Naive thymus-derived CD4-positive, alpha-beta T cell (primary cell): ENCODE measurements at regions not wholly inside any gene's neighbourhood (a gene's known extent, or its start where the extent isn't known, plus 50 kb on each side); places are given as distances from the start of the nearest gene placed in this dataset.
"Not testable (repeated sequence)": the region's sequence is repeated elsewhere in the genome, so short reads cannot be mapped to it uniquely, and the experiment has no call there.

ENCODE experiments used
- ATAC-seq: fragments of 150-1000 bp; cut with Tn5 transposase; 2 replicates; pipeline ENCODE4 v1.10.0; 2021; ENCODE audit warnings: mild to moderate bottlenecking, moderate library complexity
- CTCF ChIA-PET: fragments of 350-600 bp; sonication (Branson Sonifier 250); formaldehyde crosslinking; loops from one replicate; lab custom pipeline; 2021; ENCODE audit warnings: antibody characterized with exemption; lab: Charles Lee
- POLR2A ChIA-PET: fragments of 350-600 bp; sonication (Branson Sonifier 250); formaldehyde crosslinking; loops from one replicate; lab custom pipeline; 2021; ENCODE audit warnings: antibody characterized with exemption, inconsistent platforms; lab: Charles Lee
- DNase-seq, 9 donors: peaks; one replicate each; pipeline versions ENCODE4 v3.0.0 to v3.0.0-alpha.2; 2020 to 2022; ENCODE audit warnings: mixed read lengths in 1 of 9
- H3K27ac ChIP-seq: one replicate; pipeline ENCODE4 v1.7.0; 2013; ENCODE audit warnings: mild to moderate bottlenecking, low read depth, low read length, moderate library complexity
- H3K27me3 ChIP-seq, 2 donors: one replicate each; pipeline ENCODE4 v1.7.0; 2013; ENCODE audit warnings: low read length in 2 of 2, mild to moderate bottlenecking in 2 of 2, moderate library complexity in 2 of 2; ENCODE audit not compliant: control insufficient read depth in 2 of 2, insufficient read depth in 2 of 2
- H3K36me3 ChIP-seq, 3 experiments: 1 replicate in 2 of 3; 2 replicates in 1 of 3; pipeline ENCODE4 v1.7.0; 2013; ENCODE audit warnings: low read length in 3 of 3, mild to moderate bottlenecking in 3 of 3, moderate library complexity in 1 of 3; ENCODE audit not compliant: insufficient read depth in 3 of 3, control insufficient read depth in 2 of 3
- H3K4me1 ChIP-seq, 2 donors: one replicate each; pipeline ENCODE4 v1.7.0; 2013; ENCODE audit warnings: low read length in 2 of 2, mild to moderate bottlenecking in 2 of 2, moderate library complexity in 1 of 2; ENCODE audit not compliant: control insufficient read depth in 2 of 2, insufficient read depth in 2 of 2
- H3K4me3 ChIP-seq: 2 replicates; pipeline ENCODE4 v1.7.0; 2013; ENCODE audit warnings: mild to moderate bottlenecking, low read length
- H3K9me3 ChIP-seq, 3 experiments: 1 replicate in 2 of 3; 2 replicates in 1 of 3; pipeline ENCODE4 v1.7.0; 2013; ENCODE audit warnings: low read length in 3 of 3; ENCODE audit not compliant: control insufficient read depth in 2 of 3
- H3K27ac Mint-ChIP-seq, 9 donors: one replicate each; pipeline ENCODE4 v1.8.0; 2020 to 2022; ENCODE audit warnings: mixed read lengths in 9 of 9, mild to moderate bottlenecking in 8 of 9, moderate library complexity in 5 of 9, inconsistent platforms in 2 of 9
- H3K27me3 Mint-ChIP-seq, 5 donors: one replicate each; pipeline ENCODE4 v1.8.0; 2021 to 2022; ENCODE audit warnings: mixed read lengths in 5 of 5, mild to moderate bottlenecking in 1 of 5
- H3K36me3 Mint-ChIP-seq, 5 donors: one replicate each; pipeline ENCODE4 v1.8.0; 2020 to 2022; ENCODE audit warnings: mixed read lengths in 5 of 5, mild to moderate bottlenecking in 3 of 5, inconsistent platforms in 1 of 5
- H3K4me1 Mint-ChIP-seq, 7 donors: one replicate each; pipeline ENCODE4 v1.8.0; 2020 to 2022; ENCODE audit warnings: mixed read lengths in 7 of 7, mild to moderate bottlenecking in 3 of 7, inconsistent platforms in 1 of 7
- H3K4me3 Mint-ChIP-seq, 10 donors: one replicate each; pipeline ENCODE4 v1.8.0; 2020 to 2022; ENCODE audit warnings: mild to moderate bottlenecking in 10 of 10, mixed read lengths in 10 of 10, moderate library complexity in 6 of 10, inconsistent platforms in 2 of 10
- H3K9me3 Mint-ChIP-seq, 11 donors: one replicate each; pipeline ENCODE4 v1.8.0; 2020 to 2022; ENCODE audit warnings: mixed read lengths in 11 of 11, mild to moderate bottlenecking in 4 of 11, inconsistent platforms in 1 of 11, moderate library complexity in 1 of 11
- intact Hi-C, 2 donors: fragments of 100-400 bp; cut with micrococcal nuclease; formaldehyde crosslinking; loops; one replicate each; pipeline ENCODE4 v1.15.1; 2023

DNA sequence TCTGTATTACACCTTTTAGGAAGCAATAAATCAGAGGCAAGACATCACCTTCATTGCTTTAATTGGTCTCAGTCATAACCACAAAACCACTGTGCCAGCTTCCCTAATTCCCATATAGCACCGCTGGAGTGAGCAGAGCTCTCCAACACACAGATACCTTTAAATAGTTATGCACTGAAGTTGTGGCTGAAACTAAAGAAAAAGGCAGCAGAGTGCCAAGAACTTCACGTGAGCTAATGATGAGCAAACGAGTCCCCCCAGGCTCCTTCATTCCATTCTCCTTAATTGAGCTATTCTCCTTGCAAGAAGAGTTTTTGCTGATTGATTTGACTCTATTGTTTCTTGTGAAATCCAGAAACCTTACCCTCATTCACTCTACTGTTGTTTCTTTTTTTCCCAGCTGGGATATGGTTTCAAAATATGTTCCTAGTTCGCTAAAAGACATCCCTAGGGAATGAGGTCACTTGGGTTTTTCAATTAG is 501.5 kb downstream of the SPATA31D1 start:
- no peaks in the 10 kb centered on the region for H3K4me1 ChIP-seq
- H3K36me3 ChIP-seq = no peaks in the 10 kb centered on the region
- no peaks in the 10 kb centered on the region for H3K27me3 ChIP-seq
- no peak overlapping the region for H3K4me3 Mint-ChIP-seq
- H3K4me3 ChIP-seq = no peak overlapping the region
- H3K9me3 Mint-ChIP-seq = peaks cover 0 to 7% (median 0%) of the 10 kb centered on the region in 11 donors
- no peak overlapping the region for H3K27ac ChIP-seq
- ATAC-seq (no peak), DNase-seq (no peak)
- ChIA-PET CTCF (no interaction called here), POLR2A (no interaction called here)
- no peaks in the 10 kb centered on the region for H3K9me3 ChIP-seq
- H3K36me3 Mint-ChIP-seq = no peaks in the 10 kb centered on the region
- H3K4me1 Mint-ChIP-seq = no peaks in the 10 kb centered on the region
- no peaks in the 10 kb centered on the region for H3K27me3 Mint-ChIP-seq
- intact Hi-C loops = no loop called here
- no peak overlapping the region for H3K27ac Mint-ChIP-seq

GRCh38 chr9:82490821-82491220 is 502.2 kb downstream of the SPATA31D1 start:
- CTCF ChIA-PET, H3K36me3 Mint-ChIP-seq, H3K9me3 Mint-ChIP-seq, H3K27ac ChIP-seq, H3K4me3 Mint-ChIP-seq, H3K27me3 Mint-ChIP-seq, H3K4me3 ChIP-seq, H3K27ac Mint-ChIP-seq, POLR2A ChIA-PET, H3K9me3 ChIP-seq, H3K27me3 ChIP-seq, DNase-seq, ATAC-seq, H3K36me3 ChIP-seq, H3K4me1 ChIP-seq, H3K4me1 Mint-ChIP-seq, intact Hi-C loops: not testable (repeated sequence)

DNA sequence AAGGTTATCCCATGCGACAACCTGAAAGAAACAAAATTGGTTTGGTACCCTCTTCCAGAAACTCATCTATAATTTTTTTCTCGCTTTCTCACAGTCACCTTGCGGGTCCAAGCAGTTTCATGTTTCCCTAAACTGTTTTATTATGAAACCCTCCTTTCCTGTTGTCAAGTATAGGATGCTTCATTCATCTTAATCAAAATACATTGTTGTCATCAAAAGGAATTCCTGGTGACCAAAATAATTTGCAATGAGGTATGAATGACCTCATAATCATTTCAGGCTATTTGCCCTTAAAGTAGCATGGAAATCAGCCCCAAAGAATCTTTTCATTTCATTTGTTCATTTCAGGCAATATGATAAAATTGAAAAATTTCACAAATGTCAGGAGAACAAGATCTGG is 503.0 kb downstream of the SPATA31D1 start:
- no peaks in the 10 kb centered on the region for H3K4me1 ChIP-seq
- H3K36me3 ChIP-seq = no peaks in the 10 kb centered on the region
- CTCF ChIA-PET = no interaction called here
- H3K27me3 ChIP-seq = no peaks in the 10 kb centered on the region
- DNase-seq (no peak), ATAC-seq (no peak)
- H3K9me3 ChIP-seq = no peaks in the 10 kb centered on the region
- no peak overlapping the region for H3K27ac ChIP-seq
- Mint-ChIP-seq H3K27me3 (no peaks in the 10 kb centered on the region), H3K27ac (no peak overlapping the region), H3K9me3 (peaks cover 0 to 4% (median 2%) of the 10 kb centered on the region in 11 donors), H3K36me3 (no peaks in the 10 kb centered on the region), H3K4me3 (no peak overlapping the region), H3K4me1 (no peaks in the 10 kb centered on the region)
- intact Hi-C loops = no loop called here
- no peak overlapping the region for H3K4me3 ChIP-seq
- POLR2A ChIA-PET = no interaction called here

GRCh38 chr9:82492274-82492673 is 503.7 kb downstream of the SPATA31D1 start:
- intact Hi-C loops = no loop called here
- ATAC-seq = no peak

GRCh38 chr9:82495884-82496777 is 507.6 kb downstream of the SPATA31D1 start:
- ATAC-seq (no peak), DNase-seq (no peak)
- no peak overlapping the region for H3K27ac Mint-ChIP-seq
- H3K27me3 Mint-ChIP-seq = no peaks in the 10 kb centered on the region
- Histone ChIP-seq H3K9me3 (no peaks in the 10 kb centered on the region), H3K36me3 (no peaks in the 10 kb centered on the region), H3K4me3 (no peak overlapping the region), H3K4me1 (no peaks in the 10 kb centered on the region), H3K27ac (no peak overlapping the region), H3K27me3 (no peaks in the 10 kb centered on the region)
- peaks cover 0 to 8% (median 4%) of the 10 kb centered on the region in 11 donors for H3K9me3 Mint-ChIP-seq
- no peaks in the 10 kb centered on the region for H3K4me1 Mint-ChIP-seq
- POLR2A ChIA-PET = no interaction called here
- H3K36me3 Mint-ChIP-seq = no peaks in the 10 kb centered on the region
- intact Hi-C loops = no loop called here
- CTCF ChIA-PET = no interaction called here
- H3K4me3 Mint-ChIP-seq = no peak overlapping the region

More at GRCh38 chr9:82492274-82492673, 503.7 kb downstream of the SPATA31D1 start:
- ChIA-PET CTCF (no interaction called here), POLR2A (no interaction called here)
- Histone ChIP-seq H3K4me1 (no peaks in the 10 kb centered on the region), H3K27ac (no peak overlapping the region), H3K27me3 (no peaks in the 10 kb centered on the region), H3K36me3 (no peaks in the 10 kb centered on the region), H3K4me3 (no peak overlapping the region), H3K9me3 (no peaks in the 10 kb centered on the region)
- Mint-ChIP-seq H3K36me3 (no peaks in the 10 kb centered on the region), H3K9me3 (peaks cover 0 to 8% (median 3%) of the 10 kb centered on the region in 11 donors), H3K27me3 (no peaks in the 10 kb centered on the region), H3K4me3 (no peak overlapping the region), H3K4me1 (no peaks in the 10 kb centered on the region), H3K27ac (no peak overlapping the region)
- no peak for DNase-seq

GRCh38 chr9:82498541-82499317 is 510.2 kb downstream of the SPATA31D1 start:
- Mint-ChIP-seq H3K4me1 (no peaks in the 10 kb centered on the region), H3K36me3 (no peaks in the 10 kb centered on the region), H3K27me3 (peaks cover 0 to 4% (median 0%) of the 10 kb centered on the region in 5 donors), H3K4me3 (no peak overlapping the region), H3K9me3 (peaks cover 2 to 22% (median 6%) of the 10 kb centered on the region in 11 donors), H3K27ac (no peak overlapping the region)
- no peaks in the 10 kb centered on the region for H3K27me3 ChIP-seq
- H3K9me3 ChIP-seq = no peaks in the 10 kb centered on the region
- ChIA-PET POLR2A (no interaction called here), CTCF (no interaction called here)
- H3K4me3 ChIP-seq = no peak overlapping the region
- ATAC-seq = no peak
- DNase-seq = no peak
- intact Hi-C loops = no loop called here
- no peaks in the 10 kb centered on the region for H3K4me1 ChIP-seq
- no peaks in the 10 kb centered on the region for H3K36me3 ChIP-seq
- no peak overlapping the region for H3K27ac ChIP-seq
